Neural cell (in vitro differentiated cells): ENCODE measurements at regions not wholly inside any gene's neighbourhood (a gene's known extent, or its start where the extent isn't known, plus 50 kb on each side); places are given as distances from the start of the nearest gene placed in this dataset.

Source experiments
- H2AFZ ChIP-seq: fragments of 200-600, 300-800 bp; sonication (generic), shearing (Covaris generic); 2 replicates; pipeline ENCODE4 v1.6.0; 2014; ENCODE audit warnings: low read depth, mild to moderate bottlenecking, antibody characterized with exemption, low read length, moderate library complexity
- H3F3A ChIP-seq: fragments of 200-600 bp; shearing (Covaris generic); 2 replicates; pipeline ENCODE4 v1.6.1; 2016; ENCODE audit warnings: mild to moderate bottlenecking, moderate library complexity, mixed read lengths, antibody characterized with exemption, low read length; ENCODE audit not compliant: insufficient read depth, poor library complexity, severe bottlenecking
- H3K27ac ChIP-seq: fragments of 200-600, 300-800 bp; sonication (generic), shearing (Covaris generic); 2 replicates; pipeline ENCODE4 v1.5.1; 2014; ENCODE audit warnings: mild to moderate bottlenecking, low read length, moderate library complexity
- H3K27me3 ChIP-seq: fragments of 300-800, 200-600 bp; sonication (generic), shearing (Covaris generic); 2 replicates; pipeline ENCODE4 v1.6.0; 2014; ENCODE audit warnings: mild to moderate bottlenecking, low read depth, low read length, moderate library complexity; ENCODE audit not compliant: insufficient read depth
- H3K36me3 ChIP-seq: fragments of 300-800, 200-600 bp; sonication (generic), shearing (Covaris generic); 2 replicates; pipeline ENCODE4 v1.5.1; 2014; ENCODE audit warnings: mild to moderate bottlenecking, antibody characterized with exemption, low read length, moderate library complexity; ENCODE audit not compliant: insufficient read depth
- H3K4me2 ChIP-seq: fragments of 300-800, 200-600 bp; sonication (generic), shearing (Covaris generic); 2 replicates; pipeline ENCODE4 v1.6.0; 2014; ENCODE audit warnings: mild to moderate bottlenecking, low read length
- H3K4me3 ChIP-seq: fragments of 300-800, 200-600 bp; sonication (generic), shearing (Covaris generic); 2 replicates; pipeline ENCODE4 v1.5.1; 2014; ENCODE audit warnings: mild to moderate bottlenecking, low read length, moderate library complexity
- H3K79me2 ChIP-seq: fragments of 200-600 bp; shearing (Covaris generic); replicated peaks from 2 replicates; pipeline ENCODE4 v1.6.0; 2014; ENCODE audit warnings: mild to moderate bottlenecking, low read length, moderate library complexity; ENCODE audit not compliant: insufficient read depth
- H3K9ac ChIP-seq: fragments of 300-800, 200-600 bp; sonication (generic), shearing (Covaris generic); 2 replicates; pipeline ENCODE4 v1.6.1; 2016; ENCODE audit warnings: mild to moderate bottlenecking, low read length, mixed read lengths
- H3K9me2 ChIP-seq: fragments of 200-600 bp; shearing (Covaris generic); 2 replicates; pipeline ENCODE4 v1.6.1; 2016; ENCODE audit warnings: mild to moderate bottlenecking, low read length, mixed read lengths; ENCODE audit not compliant: insufficient read depth
- H3K9me3 ChIP-seq: fragments of 200-600, 300-800 bp; sonication (generic), shearing (Covaris generic); 2 replicates; pipeline ENCODE4 v1.6.1; 2016; ENCODE audit warnings: mild to moderate bottlenecking, mixed run types, low read length, moderate library complexity, mixed read lengths
- H4K20me1 ChIP-seq: fragments of 200-600 bp; shearing (Covaris generic); 2 replicates; pipeline ENCODE4 v1.6.1; 2016; ENCODE audit warnings: mild to moderate bottlenecking, mixed run types; ENCODE audit not compliant: insufficient read depth
- CTCF ChIP-seq: fragments of 450-650 bp; IDR thresholded peaks from 2 replicates; pipeline ENCODE4 v1.5.1; 2014; ENCODE audit warnings: antibody characterized with exemption, mild to moderate bottlenecking, moderate library complexity; ENCODE audit not compliant: poor library complexity, severe bottlenecking
- EP300 ChIP-seq: fragments of 450-650 bp; conservative IDR thresholded peaks from 2 replicates; pipeline ENCODE4 v1.6.1; 2014; ENCODE audit warnings: antibody characterized with exemption, mild to moderate bottlenecking, moderate library complexity; ENCODE audit not compliant: poor library complexity, severe bottlenecking
- EZH2 ChIP-seq: fragments of 200-600, 300-800 bp; shearing (Covaris generic), sonication (generic); IDR thresholded peaks from 2 replicates; pipeline ENCODE4 v1.6.1; 2014; ENCODE audit warnings: antibody characterized with exemption, low read length, borderline replicate concordance, mild to moderate bottlenecking; ENCODE audit not compliant: insufficient read depth, poor library complexity, severe bottlenecking
- MXI1 ChIP-seq: fragments of 450-650 bp; conservative IDR thresholded peaks from 2 replicates; pipeline ENCODE4 v1.6.1; 2014; ENCODE audit warnings: antibody characterized with exemption, mild to moderate bottlenecking; ENCODE audit not compliant: poor library complexity, severe bottlenecking
- POLR2AphosphoS5 ChIP-seq: IDR thresholded peaks from 2 replicates; pipeline ENCODE4 v1.6.1; 2012
- RAD21 ChIP-seq: fragments of 450-650 bp; conservative IDR thresholded peaks from 2 replicates; pipeline ENCODE4 v1.6.1; 2014; ENCODE audit warnings: antibody characterized with exemption, mild to moderate bottlenecking, moderate library complexity
- SMC3 ChIP-seq: fragments of 450-650 bp; conservative IDR thresholded peaks from 2 replicates; pipeline ENCODE4 v1.6.1; 2014; ENCODE audit warnings: antibody characterized with exemption, mild to moderate bottlenecking, moderate library complexity; ENCODE audit not compliant: poor library complexity
- TAF1 ChIP-seq: IDR thresholded peaks from 2 replicates; pipeline ENCODE4 v1.6.1; 2012; ENCODE audit warnings: low read depth
- TF ChIP-seq, protein P1 (sequence below): IDR thresholded peaks from 2 replicates; pipeline ENCODE4 v1.6.1; 2012; ENCODE audit warnings: borderline replicate concordance

- H3K4me3 ChIP-seq, result no peak overlapping the region
- no peak overlapping the region for H3K4me2 ChIP-seq
- H3K9me3 ChIP-seq, result no peaks in the 10 kb centered on the region
- H3K27ac ChIP-seq, result no peak overlapping the region
- no peak overlapping the region for H2AFZ ChIP-seq
- no peaks in the 10 kb centered on the region for H3K79me2 ChIP-seq
- no peaks in the 10 kb centered on the region for H3F3A ChIP-seq
- no peak for TF ChIP-seq CTCF
- no peak for TF ChIP-seq RAD21
- no peak for TF ChIP-seq POLR2AphosphoS5
- H3K36me3 ChIP-seq, result no peaks in the 10 kb centered on the region
- no peaks in the 10 kb centered on the region for H4K20me1 ChIP-seq
- H3K9me2 ChIP-seq, result no peaks in the 10 kb centered on the region
- H3K9ac ChIP-seq, result no peak overlapping the region
- H3K27me3 ChIP-seq, result no peaks in the 10 kb centered on the region
Observed at GRCh38 chr22:48513446-48513845, 1314.2 kb downstream of the BRD1 start.

DNA sequence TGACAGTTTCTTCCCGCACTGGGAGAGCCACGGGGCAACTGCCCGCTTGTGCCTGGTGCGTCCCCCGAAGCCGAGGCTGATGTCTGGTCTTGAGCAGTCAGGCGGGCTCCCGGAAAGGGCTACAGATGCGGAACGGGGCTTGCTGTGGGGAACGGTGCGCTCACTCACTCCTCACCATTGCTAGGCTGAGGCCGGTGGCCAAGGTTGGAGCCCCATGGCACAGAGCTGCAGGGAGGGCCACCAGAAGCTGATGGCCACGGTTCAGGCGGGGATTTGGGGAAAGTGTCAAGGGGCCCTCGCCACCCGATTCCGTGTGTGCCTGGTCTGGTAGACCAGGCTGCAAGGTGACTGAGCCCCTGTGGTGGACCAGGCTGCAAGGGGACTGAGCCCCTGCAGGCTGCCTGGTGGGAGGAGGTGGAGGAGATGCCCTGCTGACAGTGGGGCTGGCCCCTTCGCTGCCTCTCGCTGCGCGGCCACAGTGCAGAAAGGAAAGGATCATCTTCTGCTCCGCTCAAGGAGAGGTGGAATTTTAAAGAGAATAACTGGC is 1315.8 kb downstream of the BRD1 start:
- H3K9ac ChIP-seq, result no peak overlapping the region
- H3F3A ChIP-seq, result no peaks in the 10 kb centered on the region
- no peak overlapping the region for H3K27ac ChIP-seq
- H2AFZ ChIP-seq, result no peak overlapping the region
- H3K9me2 ChIP-seq, result no peaks in the 10 kb centered on the region
- H3K9me3 ChIP-seq, result no peaks in the 10 kb centered on the region
- H4K20me1 ChIP-seq, result no peaks in the 10 kb centered on the region
- no peaks in the 10 kb centered on the region for H3K36me3 ChIP-seq
- H3K79me2 ChIP-seq, result no peaks in the 10 kb centered on the region
- H3K27me3 ChIP-seq, result no peaks in the 10 kb centered on the region
- H3K4me2 ChIP-seq, result no peak overlapping the region
- H3K4me3 ChIP-seq, result no peak overlapping the region
- TF ChIP-seq MXI1, result no peak
- no peak for TF ChIP-seq POLR2AphosphoS5
- TF ChIP-seq SMC3, result no peak
- TF ChIP-seq EZH2, result no peak
- no peak for TF ChIP-seq RAD21
- TF ChIP-seq EP300, result no peak
- TF ChIP-seq, protein P1, sequence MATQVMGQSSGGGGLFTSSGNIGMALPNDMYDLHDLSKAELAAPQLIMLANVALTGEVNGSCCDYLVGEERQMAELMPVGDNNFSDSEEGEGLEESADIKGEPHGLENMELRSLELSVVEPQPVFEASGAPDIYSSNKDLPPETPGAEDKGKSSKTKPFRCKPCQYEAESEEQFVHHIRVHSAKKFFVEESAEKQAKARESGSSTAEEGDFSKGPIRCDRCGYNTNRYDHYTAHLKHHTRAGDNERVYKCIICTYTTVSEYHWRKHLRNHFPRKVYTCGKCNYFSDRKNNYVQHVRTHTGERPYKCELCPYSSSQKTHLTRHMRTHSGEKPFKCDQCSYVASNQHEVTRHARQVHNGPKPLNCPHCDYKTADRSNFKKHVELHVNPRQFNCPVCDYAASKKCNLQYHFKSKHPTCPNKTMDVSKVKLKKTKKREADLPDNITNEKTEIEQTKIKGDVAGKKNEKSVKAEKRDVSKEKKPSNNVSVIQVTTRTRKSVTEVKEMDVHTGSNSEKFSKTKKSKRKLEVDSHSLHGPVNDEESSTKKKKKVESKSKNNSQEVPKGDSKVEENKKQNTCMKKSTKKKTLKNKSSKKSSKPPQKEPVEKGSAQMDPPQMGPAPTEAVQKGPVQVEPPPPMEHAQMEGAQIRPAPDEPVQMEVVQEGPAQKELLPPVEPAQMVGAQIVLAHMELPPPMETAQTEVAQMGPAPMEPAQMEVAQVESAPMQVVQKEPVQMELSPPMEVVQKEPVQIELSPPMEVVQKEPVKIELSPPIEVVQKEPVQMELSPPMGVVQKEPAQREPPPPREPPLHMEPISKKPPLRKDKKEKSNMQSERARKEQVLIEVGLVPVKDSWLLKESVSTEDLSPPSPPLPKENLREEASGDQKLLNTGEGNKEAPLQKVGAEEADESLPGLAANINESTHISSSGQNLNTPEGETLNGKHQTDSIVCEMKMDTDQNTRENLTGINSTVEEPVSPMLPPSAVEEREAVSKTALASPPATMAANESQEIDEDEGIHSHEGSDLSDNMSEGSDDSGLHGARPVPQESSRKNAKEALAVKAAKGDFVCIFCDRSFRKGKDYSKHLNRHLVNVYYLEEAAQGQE, result no peak
- TF ChIP-seq CTCF, result no peak
- no peak for TF ChIP-seq TAF1
